ENCODE measurements at regions not wholly inside any gene's neighbourhood (a gene's known extent, or its start where the extent isn't known, plus 50 kb on each side); places are given as distances from the start of the nearest gene placed in this dataset.

DNA sequence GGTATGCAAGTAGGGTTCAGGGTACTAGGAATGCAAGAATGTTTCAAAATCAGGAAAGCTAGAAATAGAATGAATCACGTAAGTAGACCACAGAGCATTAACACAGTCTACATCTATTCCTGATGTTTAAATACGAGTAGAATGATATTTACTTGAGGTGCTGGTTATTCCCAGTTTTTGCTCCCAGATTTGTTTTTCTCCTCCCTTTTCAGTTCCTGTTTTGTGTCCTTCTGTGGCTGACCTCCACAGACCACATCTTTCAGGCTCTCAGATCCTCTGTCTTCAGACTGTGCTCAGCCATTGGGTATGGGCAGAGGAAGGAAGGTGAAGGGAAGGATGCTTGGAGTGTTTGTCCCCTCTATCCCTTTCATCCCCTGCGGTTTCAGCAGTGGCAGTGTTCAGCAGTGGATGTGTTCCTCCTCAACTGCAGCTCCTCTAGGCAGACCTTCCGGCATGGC is 276.6 kb downstream of the ZNF621 start:
- intact Hi-C loops (cut with micrococcal nuclease), result no loop called here

GRCh38 chr3:40803311-40803710 is 278.6 kb downstream of the ZNF621 start:
- intact Hi-C loops (cut with micrococcal nuclease), result no loop called here

GRCh38 chr3:40805456-40805855 is 280.7 kb downstream of the ZNF621 start:
- intact Hi-C loops (cut with micrococcal nuclease), result no loop called here

- intact Hi-C loops (cut with micrococcal nuclease), result no loop called here
Observed at GRCh38 chr3:40810813-40811212, 286.1 kb downstream of the ZNF621 start.

DNA sequence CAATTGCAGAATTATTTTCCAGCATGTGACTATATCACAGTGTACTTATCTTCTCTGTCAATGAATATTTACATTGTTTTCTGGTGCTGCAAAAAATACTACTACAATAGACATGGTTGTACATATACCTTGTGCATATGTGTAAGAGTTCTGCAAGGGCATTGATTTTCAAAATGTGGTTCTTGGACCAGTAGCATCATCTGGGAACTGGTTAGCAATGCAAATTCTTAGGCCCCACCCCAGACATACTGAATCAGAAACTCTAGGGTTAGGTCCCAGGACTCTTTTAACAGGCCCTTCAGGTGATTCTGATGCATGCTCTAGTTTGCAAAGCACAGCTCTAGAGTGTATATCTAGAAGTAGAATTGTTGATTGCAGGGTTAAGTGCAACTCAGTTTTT is 292.3 kb downstream of the ZNF621 start:
- intact Hi-C loops (cut with micrococcal nuclease), result no loop called here

- intact Hi-C loops (cut with micrococcal nuclease), result no loop called here
Observed at GRCh38 chr3:40821315-40821714, 296.6 kb downstream of the ZNF621 start.

GRCh38 chr3:40827226-40827625 is 302.5 kb downstream of the ZNF621 start:
- intact Hi-C loops (cut with micrococcal nuclease), result no loop called here

- intact Hi-C loops (cut with micrococcal nuclease), result no loop called here
Observed at GRCh38 chr3:40827942-40828688, 303.4 kb downstream of the ZNF621 start.

DNA sequence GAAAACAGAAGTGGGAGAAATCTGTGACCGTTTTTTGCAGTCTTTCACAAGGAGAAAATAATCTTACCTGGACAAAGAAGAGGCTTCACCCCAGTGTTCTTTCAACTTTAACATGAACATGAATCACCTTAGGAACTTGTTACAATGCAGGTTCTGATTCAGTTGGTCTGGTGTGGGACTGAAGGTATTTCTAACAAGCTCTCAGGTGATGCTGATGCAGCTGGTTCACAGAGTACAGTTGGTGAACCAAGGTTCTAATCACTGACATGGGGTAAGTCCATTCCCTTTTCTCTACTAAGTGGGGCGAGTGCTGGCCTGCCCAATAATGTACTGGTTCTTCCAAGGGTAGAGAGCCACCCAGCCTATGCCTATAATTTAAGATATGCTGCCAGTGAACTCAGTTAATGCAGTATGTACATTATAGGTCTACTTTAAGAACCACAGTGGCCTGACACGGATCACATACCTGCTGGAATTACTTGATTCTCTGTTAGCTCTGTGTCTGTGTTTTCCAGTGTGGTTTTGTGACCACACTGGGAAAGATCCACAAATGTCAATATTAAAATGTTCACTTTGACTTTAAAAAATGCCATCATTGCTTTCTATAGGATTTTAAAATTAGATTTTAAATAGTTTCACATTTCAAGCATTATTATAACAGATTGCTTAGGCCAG is 304.1 kb downstream of the ZNF621 start:
- intact Hi-C loops (cut with micrococcal nuclease), result no loop called here

GRCh38 chr3:40829876-40830275 is 305.1 kb downstream of the ZNF621 start:
- intact Hi-C loops (cut with micrococcal nuclease), result no loop called here

GRCh38 chr3:40837300-40837699 is 312.5 kb downstream of the ZNF621 start:
- intact Hi-C loops (cut with micrococcal nuclease), result no loop called here

DNA sequence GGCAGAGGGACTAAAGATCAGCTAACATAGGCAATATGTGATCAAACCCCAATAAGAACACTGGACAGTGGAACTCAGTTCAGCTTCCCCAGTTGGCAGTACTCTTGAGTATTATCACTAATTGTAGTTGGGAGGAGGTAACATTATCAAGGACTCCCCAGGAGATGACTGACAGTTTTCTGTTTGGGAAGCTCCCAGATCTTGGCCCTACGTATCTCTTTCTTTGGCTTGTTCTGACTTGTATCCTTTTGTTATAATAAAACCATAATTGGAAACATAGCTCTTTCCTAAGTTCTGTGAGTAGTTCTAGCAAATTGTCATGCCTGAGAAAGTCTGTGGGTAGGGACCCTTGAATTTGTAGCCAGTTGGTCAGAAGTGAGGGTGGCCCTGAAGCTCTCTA is 316.4 kb downstream of the ZNF621 start:
- intact Hi-C loops (cut with micrococcal nuclease), result no loop called here

GRCh38 chr3:40841570-40842109 is 316.9 kb downstream of the ZNF621 start:
- intact Hi-C loops (cut with micrococcal nuclease), result no loop called here

GRCh38 chr3:40842714-40843113 is 318.0 kb downstream of the ZNF621 start:
- intact Hi-C loops (cut with micrococcal nuclease), result no loop called here

GRCh38 chr3:40843208-40843624 is 318.5 kb downstream of the ZNF621 start:
- intact Hi-C loops (cut with micrococcal nuclease), result no loop called here

DNA sequence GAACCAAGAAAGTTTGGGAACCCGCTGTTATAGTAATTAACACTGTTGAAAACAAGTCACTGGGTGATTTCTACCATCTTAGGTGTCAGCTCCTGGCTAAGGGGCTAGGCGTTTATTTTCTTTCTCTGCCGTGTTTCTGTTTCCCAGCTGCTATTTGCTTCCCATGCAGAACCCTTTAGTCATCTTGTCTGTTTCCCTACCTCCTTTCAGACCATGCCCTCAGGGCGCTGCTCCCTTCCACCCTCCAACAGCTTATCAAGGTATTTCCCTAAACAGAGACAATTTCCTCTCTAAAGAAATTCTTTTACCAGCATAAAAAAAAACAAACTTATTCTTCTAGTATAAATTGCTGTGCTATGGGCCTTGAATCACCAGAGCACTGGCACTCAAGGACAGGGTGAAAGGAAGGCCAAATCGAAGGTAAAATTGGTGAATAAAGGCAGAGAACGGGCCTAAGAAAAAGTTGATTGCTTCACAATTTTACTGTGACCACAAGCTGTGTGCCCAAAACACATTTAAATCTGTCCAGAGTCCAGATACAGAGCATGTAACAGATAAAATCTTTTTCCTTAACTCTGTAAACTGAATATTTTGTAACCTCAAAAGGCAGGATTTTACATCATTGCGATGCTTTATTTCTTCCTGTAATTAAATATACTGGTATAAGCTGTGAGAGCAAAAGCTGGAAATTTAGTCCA is 319.2 kb downstream of the ZNF621 start:
- intact Hi-C loops (cut with micrococcal nuclease), result no loop called here

DNA sequence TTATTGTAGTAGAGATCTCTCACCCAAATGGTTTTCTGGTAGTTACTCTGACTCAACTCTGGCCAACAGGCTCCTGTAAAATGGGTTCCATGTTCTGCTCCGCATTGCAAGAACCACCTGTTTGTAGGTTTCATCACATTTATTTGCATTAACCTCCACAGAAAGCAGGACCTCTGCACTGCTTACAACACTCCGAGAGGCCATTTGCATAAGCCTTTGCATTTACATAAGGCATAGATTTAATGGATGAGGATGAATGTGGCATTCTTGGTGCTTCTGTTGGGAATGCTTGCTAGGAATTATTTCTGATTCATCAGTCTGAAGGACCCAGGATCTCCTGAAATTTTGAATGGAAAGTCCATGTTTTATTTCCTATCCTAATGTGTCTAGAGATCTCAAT is 320.1 kb downstream of the ZNF621 start:
- intact Hi-C loops (cut with micrococcal nuclease), result no loop called here

- intact Hi-C loops (cut with micrococcal nuclease), result no loop called here
Observed at GRCh38 chr3:40845447-40845846, 320.7 kb downstream of the ZNF621 start.

DNA sequence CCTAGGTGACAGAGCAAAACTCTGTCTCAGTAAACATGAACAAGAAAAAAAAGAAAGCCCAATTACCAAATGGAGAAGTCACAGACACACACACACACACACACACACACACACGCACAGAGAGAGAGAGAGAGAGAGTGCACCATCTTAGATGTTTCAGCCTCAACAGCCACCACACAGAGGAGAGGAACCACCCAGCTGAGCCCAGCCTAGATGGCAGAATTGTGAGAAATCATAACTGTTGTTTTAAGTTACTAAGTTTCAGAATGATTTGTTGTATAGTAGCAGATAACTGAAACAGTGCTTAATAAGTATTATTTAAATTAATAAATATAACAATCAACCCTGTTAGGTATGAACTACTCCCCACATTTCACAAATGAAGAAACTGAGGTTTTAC is 321.2 kb downstream of the ZNF621 start:
- intact Hi-C loops (cut with micrococcal nuclease), result no loop called here

- intact Hi-C loops (cut with micrococcal nuclease), result no loop called here
Observed at GRCh38 chr3:40846451-40846850, 321.7 kb downstream of the ZNF621 start.

DNA sequence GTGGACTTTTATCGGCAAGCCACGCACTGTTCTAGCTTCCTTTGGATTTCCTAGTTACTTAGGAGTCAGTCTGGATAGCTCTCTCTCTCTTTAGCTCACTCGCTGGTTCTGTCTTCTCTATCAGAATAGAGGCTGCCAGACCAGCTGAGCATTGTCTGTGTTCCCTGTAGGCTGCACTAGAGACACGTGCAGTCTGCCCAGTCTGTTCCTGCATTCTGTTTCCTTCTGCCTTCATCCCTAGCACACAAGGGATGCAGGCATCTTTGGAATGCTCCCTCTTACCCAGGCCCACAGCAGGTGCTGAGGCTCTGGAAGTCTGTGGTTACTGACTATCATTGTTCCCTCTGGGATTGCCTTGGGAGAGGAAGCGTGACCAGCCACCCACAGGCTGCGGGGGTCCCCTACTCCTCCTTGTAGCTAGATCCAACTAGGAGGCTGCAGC is 322.8 kb downstream of the ZNF621 start:
- intact Hi-C loops (cut with micrococcal nuclease), result no loop called here

GRCh38 chr3:40848421-40848820 is 323.7 kb downstream of the ZNF621 start:
- intact Hi-C loops (cut with micrococcal nuclease), result no loop called here

Measured in T-helper 2 cell treated with Interferon-gamma antibody and Interleukin-4, amounts not matched to agents 100 ng/mL and 5 ng/mL, for 36 hours (primary cell).